RWPE1 (cell line): ENCODE measurements at regions not wholly inside any gene's neighbourhood (a gene's known extent, or its start where the extent isn't known, plus 50 kb on each side); places are given as distances from the start of the nearest gene placed in this dataset.

Experiments used
- CTCF ChIA-PET: fragments of 350-600 bp; sonication (Branson Sonifier 250); formaldehyde crosslinking; extraction: SDS; loops from one replicate; lab custom pipeline; 2021; lab: Yijun Ruan, JAX
- POLR2A ChIA-PET: fragments of 400-600 bp; formaldehyde crosslinking; extraction: SDS; loops from one replicate; lab custom pipeline; 2020; ENCODE audit warnings: antibody characterized with exemption; ENCODE audit not compliant: low non-redundant PET; lab: Yijun Ruan, JAX
- DNase-seq: peaks from one replicate; pipeline ENCODE4 v3.0.0; 2012; ENCODE audit warnings: low spot score
- H3K27ac ChIP-seq: fragments of 450-650 bp; 2 replicates; pipeline ENCODE4 v1.5.1; 2017
- TF ChIP-seq, protein P1 (sequence below): fragments of 450-650 bp; conservative IDR thresholded peaks from 2 replicates; pipeline ENCODE4 v1.5.1; 2017; ENCODE audit warnings: low read depth, mild to moderate bottlenecking

DNA sequence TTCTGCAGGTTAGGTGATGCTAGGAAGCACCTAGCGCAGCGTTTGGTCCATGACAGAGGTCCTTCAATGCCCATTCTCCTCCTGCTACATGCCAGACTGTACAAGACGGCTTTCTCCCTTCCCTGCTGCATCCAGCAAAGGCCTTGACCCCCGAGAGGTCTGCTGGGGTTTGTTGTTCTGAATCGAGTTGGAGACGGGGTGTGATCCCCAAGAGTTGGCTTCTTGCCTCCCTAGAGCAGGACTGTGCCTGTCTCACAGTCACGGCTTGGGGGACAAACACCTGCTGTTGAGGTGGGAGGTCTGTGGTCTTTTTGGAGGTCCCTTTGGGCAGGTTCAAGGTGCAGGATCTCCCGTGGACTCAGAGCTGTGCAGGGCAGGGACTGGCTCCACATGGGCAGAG, 352.3 kb upstream of the B3GAT1 start:
- H3K27ac ChIP-seq = no peak overlapping the region
- TF ChIP-seq, protein P1, sequence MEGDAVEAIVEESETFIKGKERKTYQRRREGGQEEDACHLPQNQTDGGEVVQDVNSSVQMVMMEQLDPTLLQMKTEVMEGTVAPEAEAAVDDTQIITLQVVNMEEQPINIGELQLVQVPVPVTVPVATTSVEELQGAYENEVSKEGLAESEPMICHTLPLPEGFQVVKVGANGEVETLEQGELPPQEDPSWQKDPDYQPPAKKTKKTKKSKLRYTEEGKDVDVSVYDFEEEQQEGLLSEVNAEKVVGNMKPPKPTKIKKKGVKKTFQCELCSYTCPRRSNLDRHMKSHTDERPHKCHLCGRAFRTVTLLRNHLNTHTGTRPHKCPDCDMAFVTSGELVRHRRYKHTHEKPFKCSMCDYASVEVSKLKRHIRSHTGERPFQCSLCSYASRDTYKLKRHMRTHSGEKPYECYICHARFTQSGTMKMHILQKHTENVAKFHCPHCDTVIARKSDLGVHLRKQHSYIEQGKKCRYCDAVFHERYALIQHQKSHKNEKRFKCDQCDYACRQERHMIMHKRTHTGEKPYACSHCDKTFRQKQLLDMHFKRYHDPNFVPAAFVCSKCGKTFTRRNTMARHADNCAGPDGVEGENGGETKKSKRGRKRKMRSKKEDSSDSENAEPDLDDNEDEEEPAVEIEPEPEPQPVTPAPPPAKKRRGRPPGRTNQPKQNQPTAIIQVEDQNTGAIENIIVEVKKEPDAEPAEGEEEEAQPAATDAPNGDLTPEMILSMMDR = no peak
- no peak for DNase-seq
- CTCF ChIA-PET = interaction anchor here (0.6 kb wide), 1 partner anchor 714 kb away, joined by 4 read pairs; no protein-coding TSS in a partner anchor
- POLR2A ChIA-PET = no interaction called here

DNA sequence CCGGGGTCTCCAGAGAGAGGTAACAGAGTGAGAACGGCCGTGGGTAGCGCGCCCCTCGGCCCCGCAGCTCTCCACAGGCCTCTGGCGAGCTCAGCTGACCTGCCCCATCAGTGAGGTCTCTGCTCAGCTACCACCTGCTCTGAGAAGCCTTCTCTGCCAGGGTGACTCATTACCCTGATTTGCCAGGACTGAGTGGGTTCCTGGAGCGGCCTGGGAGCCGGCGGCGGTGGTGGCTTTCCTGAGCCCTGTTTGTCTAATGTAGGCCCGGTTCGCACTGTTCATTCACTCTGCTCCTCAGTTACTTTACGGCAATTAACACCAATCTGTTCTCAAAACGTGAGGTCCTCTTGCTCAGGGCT, 351.0 kb upstream of the B3GAT1 start:
- POLR2A ChIA-PET = no interaction called here
- DNase-seq = no peak
- no peak overlapping the region for H3K27ac ChIP-seq
- CTCF ChIA-PET = interaction anchor here (0.5 kb wide), 1 partner anchor 323 kb away, joined by 4 read pairs; no protein-coding TSS in a partner anchor
- TF ChIP-seq, protein P1 = no peak

DNA sequence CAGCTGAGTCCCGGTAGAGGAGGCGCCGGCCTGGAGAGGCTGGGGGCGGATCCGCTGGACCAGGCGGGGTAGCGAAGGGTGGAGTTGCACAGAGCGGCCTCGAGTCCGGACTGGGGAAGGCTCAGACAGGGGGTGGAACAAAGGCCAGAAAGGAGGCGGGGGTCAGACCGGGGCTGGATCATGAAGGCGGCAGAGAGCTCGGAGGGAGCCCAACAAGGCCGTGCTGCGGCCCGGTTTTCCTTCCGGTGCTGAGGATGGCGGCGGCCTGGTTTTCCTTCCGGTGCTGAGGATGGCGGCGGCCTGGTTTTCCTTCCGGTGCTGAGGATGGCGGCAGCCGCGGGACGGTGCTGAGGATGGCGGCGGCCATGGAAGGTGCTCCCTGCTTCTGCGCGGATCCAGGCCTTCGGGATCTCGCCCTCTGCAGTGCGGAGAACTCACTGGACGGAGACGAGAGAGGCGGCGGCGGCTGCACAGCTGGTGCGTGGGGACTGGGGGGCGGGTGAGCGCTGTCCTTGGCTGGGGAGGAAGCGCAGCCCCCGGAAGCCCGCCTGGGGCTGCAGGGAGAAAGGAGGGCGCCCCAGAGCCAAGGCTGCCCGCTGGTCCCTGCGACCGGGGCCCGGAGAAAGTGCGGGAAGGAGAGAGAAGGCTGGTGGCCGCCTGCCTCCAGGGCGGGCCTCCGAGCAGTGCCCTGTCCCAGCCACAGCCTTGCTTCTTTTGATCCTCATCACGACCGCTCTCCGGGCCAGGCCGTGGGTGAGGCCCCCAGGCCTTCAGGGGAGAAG, 350.4 kb upstream of the B3GAT1 start:
- CTCF ChIA-PET = no interaction called here
- TF ChIP-seq, protein P1 = no peak
- DNase-seq = no peak
- H3K27ac ChIP-seq = no peak overlapping the region
- POLR2A ChIA-PET = no interaction called here

DNA sequence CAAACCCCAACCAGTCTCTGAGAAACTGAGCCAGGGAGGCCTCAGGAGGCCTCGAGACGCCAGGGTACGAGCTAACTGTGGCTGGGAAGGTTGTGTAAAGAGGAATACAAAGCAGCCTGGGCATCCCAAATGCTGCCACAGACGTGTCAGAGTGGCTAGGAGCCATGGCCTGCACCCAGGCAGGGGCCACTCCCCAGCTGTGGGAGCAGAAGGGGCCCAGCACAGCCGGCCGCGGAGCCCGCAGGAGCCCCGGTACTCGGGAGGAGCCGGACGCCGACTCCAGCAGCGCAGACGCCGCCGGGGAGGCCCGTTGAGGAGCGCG, 349.8 kb upstream of the B3GAT1 start:
- POLR2A ChIA-PET = no interaction called here

DNA sequence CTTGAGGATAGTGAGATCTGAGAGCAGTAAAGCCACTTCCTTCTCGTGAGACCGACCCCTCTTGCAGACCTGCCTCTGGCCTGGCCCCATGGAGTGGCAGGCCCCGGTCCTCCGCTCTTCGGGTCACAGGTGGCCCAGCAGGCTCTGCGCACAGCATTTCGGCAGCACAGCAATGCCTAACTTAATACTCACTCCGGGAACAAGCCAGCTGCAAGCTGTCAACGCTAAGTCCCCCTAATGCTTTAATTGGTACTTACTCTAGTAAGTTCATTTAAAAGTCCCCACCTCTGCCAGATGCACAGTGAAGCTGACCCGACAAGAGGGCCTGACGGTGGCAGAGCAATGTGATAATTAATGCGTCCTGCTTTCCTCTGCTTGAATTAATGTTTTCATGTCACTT, 349.3 kb upstream of the B3GAT1 start:
- CTCF ChIA-PET = no interaction called here
- POLR2A ChIA-PET = no interaction called here
- no peak for DNase-seq

More for the DNA sequence above, 349.8 kb upstream of the B3GAT1 start:
- TF ChIP-seq, protein P1 = no peak
- CTCF ChIA-PET = no interaction called here
- no peak overlapping the region for H3K27ac ChIP-seq
- DNase-seq = no peak

DNA sequence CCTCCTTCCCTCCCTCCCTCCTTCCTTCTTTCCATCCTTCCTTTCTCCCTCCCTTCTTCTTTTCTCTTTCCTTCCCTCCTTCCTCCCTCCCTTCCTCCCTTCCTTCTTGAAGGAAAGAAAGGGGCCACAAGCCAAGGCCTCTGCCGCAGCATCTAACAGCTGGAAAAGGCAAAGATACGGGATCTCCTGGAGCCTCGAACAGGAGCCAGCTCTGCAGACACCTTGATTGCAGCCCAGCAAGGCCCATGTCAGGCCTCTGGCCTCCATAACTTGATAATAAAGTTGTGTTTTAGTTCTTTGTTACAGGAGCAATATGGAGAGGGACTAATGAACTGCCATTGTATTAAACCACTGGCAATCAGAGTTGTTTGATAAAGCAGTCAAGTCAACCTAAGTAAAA, 348.9 kb upstream of the B3GAT1 start:
- ChIA-PET CTCF (no interaction called here), POLR2A (no interaction called here)
- TF ChIP-seq, protein P1 = no peak
- H3K27ac ChIP-seq = no peak overlapping the region
- DNase-seq = no peak

More for the DNA sequence above, 349.3 kb upstream of the B3GAT1 start:
- TF ChIP-seq, protein P1 = no peak
- H3K27ac ChIP-seq = no peak overlapping the region
